Ovary (tissue), 3 donors: ENCODE measurements at regions not wholly inside any gene's neighbourhood (a gene's known extent, or its start where the extent isn't known, plus 50 kb on each side); places are given as distances from the start of the nearest gene placed in this dataset.

Experiments used
- EP300 ChIP-seq: sonication (generic); formaldehyde crosslinking; IDR thresholded peaks from one replicate; pipeline ENCODE4 v1.6.1; 2017; ENCODE audit warnings: antibody characterized with exemption
- TF ChIP-seq, protein P1 (sequence below), 3 donors: fragments of 450-650 bp in 2 of 3; fragments of 200-600 bp in 1 of 3; IDR thresholded peaks; one replicate each; pipeline versions ENCODE4 v1.5.1 to v1.8.0; 2016 to 2022; ENCODE audit warnings: antibody characterized with exemption in 3 of 3, mild to moderate bottlenecking in 1 of 3
- donor health status: DM: no; HTN: no; CAD: no.

DNA sequence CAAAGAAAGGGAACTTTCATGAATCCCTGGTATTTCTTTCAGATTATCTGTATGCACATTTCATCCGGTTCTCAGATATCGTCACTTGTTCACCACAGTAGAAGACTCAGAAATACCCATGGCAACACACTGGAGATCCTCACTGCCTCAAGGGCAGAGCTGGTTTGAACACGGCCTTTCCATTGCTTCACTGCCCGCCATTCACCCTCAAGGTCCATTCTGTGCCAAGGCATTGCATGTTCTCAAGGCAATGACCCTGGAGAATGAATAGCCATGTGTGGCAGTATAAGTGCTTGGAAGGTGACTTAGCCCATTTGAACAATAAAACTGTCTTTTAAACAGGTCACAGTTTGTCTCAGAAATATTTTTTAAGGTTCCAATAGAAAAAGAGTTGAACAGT lies 606.5 kb downstream of the IPMK start:
- TF ChIP-seq, protein P1, sequence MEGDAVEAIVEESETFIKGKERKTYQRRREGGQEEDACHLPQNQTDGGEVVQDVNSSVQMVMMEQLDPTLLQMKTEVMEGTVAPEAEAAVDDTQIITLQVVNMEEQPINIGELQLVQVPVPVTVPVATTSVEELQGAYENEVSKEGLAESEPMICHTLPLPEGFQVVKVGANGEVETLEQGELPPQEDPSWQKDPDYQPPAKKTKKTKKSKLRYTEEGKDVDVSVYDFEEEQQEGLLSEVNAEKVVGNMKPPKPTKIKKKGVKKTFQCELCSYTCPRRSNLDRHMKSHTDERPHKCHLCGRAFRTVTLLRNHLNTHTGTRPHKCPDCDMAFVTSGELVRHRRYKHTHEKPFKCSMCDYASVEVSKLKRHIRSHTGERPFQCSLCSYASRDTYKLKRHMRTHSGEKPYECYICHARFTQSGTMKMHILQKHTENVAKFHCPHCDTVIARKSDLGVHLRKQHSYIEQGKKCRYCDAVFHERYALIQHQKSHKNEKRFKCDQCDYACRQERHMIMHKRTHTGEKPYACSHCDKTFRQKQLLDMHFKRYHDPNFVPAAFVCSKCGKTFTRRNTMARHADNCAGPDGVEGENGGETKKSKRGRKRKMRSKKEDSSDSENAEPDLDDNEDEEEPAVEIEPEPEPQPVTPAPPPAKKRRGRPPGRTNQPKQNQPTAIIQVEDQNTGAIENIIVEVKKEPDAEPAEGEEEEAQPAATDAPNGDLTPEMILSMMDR (IDR thresholded peaks at IDR 0.05) = no peak
- TF ChIP-seq EP300 = no peak
